Panc1 (cell line): ENCODE measurements at regions not wholly inside any gene's neighbourhood (a gene's known extent, or its start where the extent isn't known, plus 50 kb on each side); places are given as distances from the start of the nearest gene placed in this dataset.

Experiments
- TCF7L2 ChIP-seq: IDR thresholded peaks from 2 replicates; pipeline ENCODE4 v1.6.1; 2011; ENCODE audit warnings: mild to moderate bottlenecking, low read depth, low read length, inconsistent platforms
- TF ChIP-seq, protein P1 (sequence below): fragments of 450-650 bp; IDR thresholded peaks from 2 replicates; pipeline ENCODE4 v1.5.1; 2017; ENCODE audit warnings: mild to moderate bottlenecking

DNA sequence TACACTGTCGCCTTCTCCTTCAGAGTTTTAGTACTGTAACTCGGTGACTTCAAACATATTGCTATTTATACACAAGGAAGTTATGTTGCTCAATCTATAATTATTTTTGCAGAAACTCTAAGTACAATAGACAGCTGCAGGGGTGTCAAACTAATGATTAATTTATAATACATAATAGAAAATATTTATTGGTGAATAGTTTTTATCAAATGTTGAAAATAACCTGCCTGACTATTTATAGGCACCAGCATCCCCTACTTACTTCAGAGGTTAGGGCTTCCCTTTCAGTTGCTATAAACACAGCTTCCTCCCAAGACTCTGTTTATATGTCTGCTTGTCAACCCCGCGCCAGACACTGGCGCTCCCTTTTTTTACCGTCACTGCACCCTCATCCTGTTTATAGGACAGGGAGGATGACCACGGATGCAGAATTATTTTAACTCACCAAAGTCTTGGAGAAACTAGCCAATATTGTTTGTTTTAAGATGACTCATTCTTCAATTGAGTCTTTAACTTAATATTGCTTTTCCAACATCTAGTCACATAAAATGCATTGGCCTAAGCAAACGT lies 225.0 kb downstream of the ALDH8A1 start:
- TF ChIP-seq, protein P1, sequence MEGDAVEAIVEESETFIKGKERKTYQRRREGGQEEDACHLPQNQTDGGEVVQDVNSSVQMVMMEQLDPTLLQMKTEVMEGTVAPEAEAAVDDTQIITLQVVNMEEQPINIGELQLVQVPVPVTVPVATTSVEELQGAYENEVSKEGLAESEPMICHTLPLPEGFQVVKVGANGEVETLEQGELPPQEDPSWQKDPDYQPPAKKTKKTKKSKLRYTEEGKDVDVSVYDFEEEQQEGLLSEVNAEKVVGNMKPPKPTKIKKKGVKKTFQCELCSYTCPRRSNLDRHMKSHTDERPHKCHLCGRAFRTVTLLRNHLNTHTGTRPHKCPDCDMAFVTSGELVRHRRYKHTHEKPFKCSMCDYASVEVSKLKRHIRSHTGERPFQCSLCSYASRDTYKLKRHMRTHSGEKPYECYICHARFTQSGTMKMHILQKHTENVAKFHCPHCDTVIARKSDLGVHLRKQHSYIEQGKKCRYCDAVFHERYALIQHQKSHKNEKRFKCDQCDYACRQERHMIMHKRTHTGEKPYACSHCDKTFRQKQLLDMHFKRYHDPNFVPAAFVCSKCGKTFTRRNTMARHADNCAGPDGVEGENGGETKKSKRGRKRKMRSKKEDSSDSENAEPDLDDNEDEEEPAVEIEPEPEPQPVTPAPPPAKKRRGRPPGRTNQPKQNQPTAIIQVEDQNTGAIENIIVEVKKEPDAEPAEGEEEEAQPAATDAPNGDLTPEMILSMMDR, result no peak
- TF ChIP-seq TCF7L2, result no peak
